ENCODE measurements at regions not wholly inside any gene's neighbourhood (a gene's known extent, or its start where the extent isn't known, plus 50 kb on each side); places are given as distances from the start of the nearest gene placed in this dataset.

DNA sequence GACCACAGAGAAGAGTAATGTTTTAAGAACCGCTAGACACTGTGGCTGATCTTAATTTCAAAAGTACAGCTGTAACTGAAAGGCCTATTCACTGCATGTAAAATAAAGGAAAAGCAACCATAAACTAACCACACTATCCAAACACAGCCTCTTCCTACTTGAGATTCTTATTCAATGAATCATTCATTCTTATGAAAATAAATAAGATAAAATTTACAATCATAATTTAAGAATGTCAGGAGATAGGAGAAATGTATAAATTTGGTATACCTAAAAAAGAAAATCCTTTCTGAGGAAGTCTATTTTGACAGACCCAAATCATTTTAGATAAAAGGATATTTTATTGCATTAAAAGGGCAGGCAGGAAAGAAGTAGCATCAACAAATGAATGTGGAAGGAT is 533.5 kb upstream of the ZNF385D start:
- no peak for TF ChIP-seq ZNF629 (tag by site-specific recombination; IDR thresholded peaks at IDR 0.05)
- no peak for TF ChIP-seq HOXA7 (CRISPR knock-in tag; IDR thresholded peaks at IDR 0.05; ENCODE audit: borderline replicate concordance)
- TF ChIP-seq, protein P1, sequence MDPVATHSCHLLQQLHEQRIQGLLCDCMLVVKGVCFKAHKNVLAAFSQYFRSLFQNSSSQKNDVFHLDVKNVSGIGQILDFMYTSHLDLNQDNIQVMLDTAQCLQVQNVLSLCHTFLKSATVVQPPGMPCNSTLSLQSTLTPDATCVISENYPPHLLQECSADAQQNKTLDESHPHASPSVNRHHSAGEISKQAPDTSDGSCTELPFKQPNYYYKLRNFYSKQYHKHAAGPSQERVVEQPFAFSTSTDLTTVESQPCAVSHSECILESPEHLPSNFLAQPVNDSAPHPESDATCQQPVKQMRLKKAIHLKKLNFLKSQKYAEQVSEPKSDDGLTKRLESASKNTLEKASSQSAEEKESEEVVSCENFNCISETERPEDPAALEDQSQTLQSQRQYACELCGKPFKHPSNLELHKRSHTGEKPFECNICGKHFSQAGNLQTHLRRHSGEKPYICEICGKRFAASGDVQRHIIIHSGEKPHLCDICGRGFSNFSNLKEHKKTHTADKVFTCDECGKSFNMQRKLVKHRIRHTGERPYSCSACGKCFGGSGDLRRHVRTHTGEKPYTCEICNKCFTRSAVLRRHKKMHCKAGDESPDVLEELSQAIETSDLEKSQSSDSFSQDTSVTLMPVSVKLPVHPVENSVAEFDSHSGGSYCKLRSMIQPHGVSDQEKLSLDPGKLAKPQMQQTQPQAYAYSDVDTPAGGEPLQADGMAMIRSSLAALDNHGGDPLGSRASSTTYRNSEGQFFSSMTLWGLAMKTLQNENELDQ (tag by site-specific recombination; IDR thresholded peaks at IDR 0.05; ENCODE audit: low read depth) = no peak
- TF ChIP-seq, protein P2, sequence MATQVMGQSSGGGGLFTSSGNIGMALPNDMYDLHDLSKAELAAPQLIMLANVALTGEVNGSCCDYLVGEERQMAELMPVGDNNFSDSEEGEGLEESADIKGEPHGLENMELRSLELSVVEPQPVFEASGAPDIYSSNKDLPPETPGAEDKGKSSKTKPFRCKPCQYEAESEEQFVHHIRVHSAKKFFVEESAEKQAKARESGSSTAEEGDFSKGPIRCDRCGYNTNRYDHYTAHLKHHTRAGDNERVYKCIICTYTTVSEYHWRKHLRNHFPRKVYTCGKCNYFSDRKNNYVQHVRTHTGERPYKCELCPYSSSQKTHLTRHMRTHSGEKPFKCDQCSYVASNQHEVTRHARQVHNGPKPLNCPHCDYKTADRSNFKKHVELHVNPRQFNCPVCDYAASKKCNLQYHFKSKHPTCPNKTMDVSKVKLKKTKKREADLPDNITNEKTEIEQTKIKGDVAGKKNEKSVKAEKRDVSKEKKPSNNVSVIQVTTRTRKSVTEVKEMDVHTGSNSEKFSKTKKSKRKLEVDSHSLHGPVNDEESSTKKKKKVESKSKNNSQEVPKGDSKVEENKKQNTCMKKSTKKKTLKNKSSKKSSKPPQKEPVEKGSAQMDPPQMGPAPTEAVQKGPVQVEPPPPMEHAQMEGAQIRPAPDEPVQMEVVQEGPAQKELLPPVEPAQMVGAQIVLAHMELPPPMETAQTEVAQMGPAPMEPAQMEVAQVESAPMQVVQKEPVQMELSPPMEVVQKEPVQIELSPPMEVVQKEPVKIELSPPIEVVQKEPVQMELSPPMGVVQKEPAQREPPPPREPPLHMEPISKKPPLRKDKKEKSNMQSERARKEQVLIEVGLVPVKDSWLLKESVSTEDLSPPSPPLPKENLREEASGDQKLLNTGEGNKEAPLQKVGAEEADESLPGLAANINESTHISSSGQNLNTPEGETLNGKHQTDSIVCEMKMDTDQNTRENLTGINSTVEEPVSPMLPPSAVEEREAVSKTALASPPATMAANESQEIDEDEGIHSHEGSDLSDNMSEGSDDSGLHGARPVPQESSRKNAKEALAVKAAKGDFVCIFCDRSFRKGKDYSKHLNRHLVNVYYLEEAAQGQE (tag by site-specific recombination; IDR thresholded peaks at IDR 0.05) = no peak
- TF ChIP-seq ZNF274 (IDR thresholded peaks at IDR 0.05; ENCODE audit: low read length) = no peak
- TF ChIP-seq ZNF274 (tag by site-specific recombination; IDR thresholded peaks at IDR 0.05; ENCODE audit: borderline replicate concordance) = no peak

Data from HEK293 (cell line).